ENCODE measurements at regions not wholly inside any gene's neighbourhood (a gene's known extent, or its start where the extent isn't known, plus 50 kb on each side); places are given as distances from the start of the nearest gene placed in this dataset.

- Histone ChIP-seq H3K4me3 (ENCODE audit: low read length) (no peak overlapping the region), H3K36me3 (replicated peaks; ENCODE audit: insufficient read depth, low read length) (no peaks in the 10 kb centered on the region), H3F3A (ENCODE audit: insufficient read depth, low read length) (no peaks in the 10 kb centered on the region), H3K27me3 (replicated peaks; ENCODE audit: insufficient read depth, low read length) (no peaks in the 10 kb centered on the region), H3K9me2 (replicated peaks; ENCODE audit: insufficient read depth, low read length) (no peaks in the 10 kb centered on the region), H3K27ac (ENCODE audit: low read length) (no peak overlapping the region), H3K4me2 (ENCODE audit: low read depth, low read length) (no peak overlapping the region), H2AFZ (ENCODE audit: low read length) (no peak overlapping the region), H3K9ac (ENCODE audit: low read length) (no peak overlapping the region), H3K79me2 (ENCODE audit: low read length) (no peaks in the 10 kb centered on the region), H4K20me1 (ENCODE audit: insufficient read depth, low read length) (no peaks in the 10 kb centered on the region), H3K9me3 (replicated peaks; ENCODE audit: insufficient read depth, low read length) (no peaks in the 10 kb centered on the region), H3K4me1 (ENCODE audit: low read length) (no peaks in the 10 kb centered on the region)
- no peak for TF ChIP-seq EZH2 (optimal IDR thresholded peaks at IDR 0.05; ENCODE audit: low read depth, low read length)
- TF ChIP-seq, protein P1, sequence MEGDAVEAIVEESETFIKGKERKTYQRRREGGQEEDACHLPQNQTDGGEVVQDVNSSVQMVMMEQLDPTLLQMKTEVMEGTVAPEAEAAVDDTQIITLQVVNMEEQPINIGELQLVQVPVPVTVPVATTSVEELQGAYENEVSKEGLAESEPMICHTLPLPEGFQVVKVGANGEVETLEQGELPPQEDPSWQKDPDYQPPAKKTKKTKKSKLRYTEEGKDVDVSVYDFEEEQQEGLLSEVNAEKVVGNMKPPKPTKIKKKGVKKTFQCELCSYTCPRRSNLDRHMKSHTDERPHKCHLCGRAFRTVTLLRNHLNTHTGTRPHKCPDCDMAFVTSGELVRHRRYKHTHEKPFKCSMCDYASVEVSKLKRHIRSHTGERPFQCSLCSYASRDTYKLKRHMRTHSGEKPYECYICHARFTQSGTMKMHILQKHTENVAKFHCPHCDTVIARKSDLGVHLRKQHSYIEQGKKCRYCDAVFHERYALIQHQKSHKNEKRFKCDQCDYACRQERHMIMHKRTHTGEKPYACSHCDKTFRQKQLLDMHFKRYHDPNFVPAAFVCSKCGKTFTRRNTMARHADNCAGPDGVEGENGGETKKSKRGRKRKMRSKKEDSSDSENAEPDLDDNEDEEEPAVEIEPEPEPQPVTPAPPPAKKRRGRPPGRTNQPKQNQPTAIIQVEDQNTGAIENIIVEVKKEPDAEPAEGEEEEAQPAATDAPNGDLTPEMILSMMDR (IDR thresholded peaks at IDR 0.05; ENCODE audit: low read length), result no peak
- no peak for TF ChIP-seq EZH2phosphoT487 (IDR thresholded peaks at IDR 0.05; ENCODE audit: low read length)
- DNase-seq, result no peak
These were observed 1379.1 kb upstream of the ADGRL4 start for GRCh38 chr1:80385650-80386049.

- Histone ChIP-seq H3K4me1 (ENCODE audit: low read length) (no peaks in the 10 kb centered on the region), H3K4me2 (ENCODE audit: low read depth, low read length) (no peak overlapping the region), H3K9me3 (replicated peaks; ENCODE audit: insufficient read depth, low read length) (no peaks in the 10 kb centered on the region), H3K27ac (ENCODE audit: low read length) (no peak overlapping the region), H3K79me2 (ENCODE audit: low read length) (no peaks in the 10 kb centered on the region), H3K36me3 (replicated peaks; ENCODE audit: insufficient read depth, low read length) (no peaks in the 10 kb centered on the region), H2AFZ (ENCODE audit: low read length) (no peak overlapping the region), H3K4me3 (ENCODE audit: low read length) (no peak overlapping the region), H3K9me2 (replicated peaks; ENCODE audit: insufficient read depth, low read length) (no peaks in the 10 kb centered on the region), H3K27me3 (replicated peaks; ENCODE audit: insufficient read depth, low read length) (no peaks in the 10 kb centered on the region), H3K9ac (ENCODE audit: low read length) (no peak overlapping the region), H4K20me1 (ENCODE audit: insufficient read depth, low read length) (no peaks in the 10 kb centered on the region), H3F3A (ENCODE audit: insufficient read depth, low read length) (no peaks in the 10 kb centered on the region)
- no peak for DNase-seq
- TF ChIP-seq, protein P1 (IDR thresholded peaks at IDR 0.05; ENCODE audit: low read length), result no peak
- TF ChIP-seq EZH2phosphoT487 (IDR thresholded peaks at IDR 0.05; ENCODE audit: low read length) (no peak), EZH2 (optimal IDR thresholded peaks at IDR 0.05; ENCODE audit: low read depth, low read length) (no peak)
These were observed 1378.4 kb upstream of the ADGRL4 start for GRCh38 chr1:80384959-80385358.

DNA sequence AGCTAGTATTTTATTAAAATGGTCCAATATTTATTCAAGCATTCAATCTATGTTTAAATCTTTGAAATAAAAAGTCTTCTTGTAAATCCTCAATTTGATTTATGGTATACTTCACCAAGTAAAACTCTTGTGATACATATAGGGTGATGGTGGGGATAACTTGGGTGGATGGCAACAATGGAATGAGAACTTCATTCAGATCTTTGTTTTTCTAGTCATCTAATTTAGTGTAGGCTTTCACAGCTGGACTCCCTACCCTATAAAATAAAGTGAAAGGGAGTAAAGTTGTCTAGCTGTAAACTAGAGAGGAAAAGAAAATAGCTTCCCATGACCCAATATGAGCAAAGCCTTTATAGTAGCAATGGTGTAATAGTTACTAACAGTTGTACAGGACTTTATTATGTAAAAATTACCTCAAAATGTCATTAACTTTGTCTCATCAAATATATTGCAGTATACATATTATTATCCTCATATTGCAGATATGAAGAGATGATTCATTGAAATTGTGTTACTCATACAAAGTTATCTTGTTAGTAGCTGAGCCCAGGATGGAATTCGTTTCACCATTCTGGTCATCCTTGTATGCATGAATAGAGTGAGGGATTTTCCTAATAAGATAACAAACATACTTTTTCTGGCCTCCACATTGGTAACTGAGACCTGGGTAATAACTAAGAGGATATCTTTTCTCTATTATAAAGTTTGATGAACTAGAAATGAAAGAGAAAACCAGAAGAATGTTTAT is 1377.7 kb upstream of the ADGRL4 start:
- Histone ChIP-seq H3K79me2 (ENCODE audit: low read length) (no peaks in the 10 kb centered on the region), H3K4me2 (ENCODE audit: low read depth, low read length) (no peak overlapping the region), H3K9ac (ENCODE audit: low read length) (no peak overlapping the region), H3K4me1 (ENCODE audit: low read length) (no peaks in the 10 kb centered on the region), H2AFZ (ENCODE audit: low read length) (no peak overlapping the region), H3K27ac (ENCODE audit: low read length) (no peak overlapping the region), H4K20me1 (ENCODE audit: insufficient read depth, low read length) (no peaks in the 10 kb centered on the region), H3F3A (ENCODE audit: insufficient read depth, low read length) (no peaks in the 10 kb centered on the region), H3K9me2 (replicated peaks; ENCODE audit: insufficient read depth, low read length) (no peaks in the 10 kb centered on the region), H3K36me3 (replicated peaks; ENCODE audit: insufficient read depth, low read length) (no peaks in the 10 kb centered on the region), H3K9me3 (replicated peaks; ENCODE audit: insufficient read depth, low read length) (no peaks in the 10 kb centered on the region), H3K27me3 (replicated peaks; ENCODE audit: insufficient read depth, low read length) (no peaks in the 10 kb centered on the region), H3K4me3 (ENCODE audit: low read length) (no peak overlapping the region)
- TF ChIP-seq, protein P1 (IDR thresholded peaks at IDR 0.05; ENCODE audit: low read length), result no peak
- TF ChIP-seq EZH2 (optimal IDR thresholded peaks at IDR 0.05; ENCODE audit: low read depth, low read length), result no peak
- no peak for TF ChIP-seq EZH2phosphoT487 (IDR thresholded peaks at IDR 0.05; ENCODE audit: low read length)
- DNase-seq, result no peak

Data from MM.1S (cell line).